ENCODE measurements at regions not wholly inside any gene's neighbourhood (a gene's known extent, or its start where the extent isn't known, plus 50 kb on each side); places are given as distances from the start of the nearest gene placed in this dataset.

GRCh38 chr12:22740656-22741355 lies 115.8 kb downstream of the ETNK1 start:
- no peak for TF ChIP-seq CTCF (IDR thresholded peaks at IDR 0.05; ENCODE audit: low read depth, low read length, missing control alignments)
- DNase-seq (ENCODE audit: low read depth): no peak
- no peak overlapping the region for H3K4me3 ChIP-seq (ENCODE audit: low read depth, low read length)

- no peak overlapping the region for H3K4me3 ChIP-seq (ENCODE audit: low read depth, low read length)
- no peak for TF ChIP-seq CTCF (IDR thresholded peaks at IDR 0.05; ENCODE audit: low read depth, low read length, missing control alignments)
- no peak for DNase-seq (ENCODE audit: low read depth)
Observed at GRCh38 chr12:22743700-22744099, 118.7 kb downstream of the ETNK1 start.

GRCh38 chr12:22744197-22744596 lies 119.2 kb downstream of the ETNK1 start:
- TF ChIP-seq CTCF (IDR thresholded peaks at IDR 0.05; ENCODE audit: low read depth, low read length, missing control alignments): no peak
- DNase-seq (ENCODE audit: low read depth): no peak
- no peak overlapping the region for H3K4me3 ChIP-seq (ENCODE audit: low read depth, low read length)

- DNase-seq (ENCODE audit: low read depth): no peak
- no peak for TF ChIP-seq CTCF (IDR thresholded peaks at IDR 0.05; ENCODE audit: low read depth, low read length, missing control alignments)
Observed at GRCh38 chr12:22746720-22747119, 121.7 kb downstream of the ETNK1 start.

GRCh38 chr12:22755629-22756028 lies 130.7 kb downstream of the ETNK1 start:
- DNase-seq (ENCODE audit: low read depth): no peak
- TF ChIP-seq CTCF (IDR thresholded peaks at IDR 0.05; ENCODE audit: low read depth, low read length, missing control alignments): no peak
- no peak overlapping the region for H3K4me3 ChIP-seq (ENCODE audit: low read depth, low read length)

More at GRCh38 chr12:22746720-22747119, 121.7 kb downstream of the ETNK1 start:
- H3K4me3 ChIP-seq (ENCODE audit: low read depth, low read length): no peak overlapping the region

- H3K4me3 ChIP-seq (ENCODE audit: low read depth, low read length): no peak overlapping the region
- no peak for TF ChIP-seq CTCF (IDR thresholded peaks at IDR 0.05; ENCODE audit: low read depth, low read length, missing control alignments)
Observed at GRCh38 chr12:22759769-22760674, 135.1 kb downstream of the ETNK1 start.

More at GRCh38 chr12:22759769-22760674, 135.1 kb downstream of the ETNK1 start:
- DNase-seq (ENCODE audit: low read depth): no peak
